GM23338 (cell line): ENCODE measurements at regions not wholly inside any gene's neighbourhood (a gene's known extent, or its start where the extent isn't known, plus 50 kb on each side); places are given as distances from the start of the nearest gene placed in this dataset.

ENCODE experiments used
- CREB1 ChIP-seq: fragments of 250-450 bp; sonication (Bioruptor Pico); IDR thresholded peaks from 2 replicates; pipeline ENCODE4 v1.5.0; 2020; ENCODE audit warnings: low read depth, mild to moderate bottlenecking, moderate library complexity
- CTCF ChIP-seq, 2 experiments: fragments of 200-600 bp in 1 of 2; sonication (generic) in 1 of 2; conservative IDR thresholded peaks; 2 replicates each; pipeline versions ENCODE4 v1.5.1 to v1.6.1; 2016 to 2017; ENCODE audit warnings: antibody characterized with exemption in 2 of 2, low read depth in 2 of 2, mild to moderate bottlenecking in 2 of 2, moderate library complexity in 1 of 2
- ETS1 ChIP-seq: IDR thresholded peaks from 2 replicates; pipeline ENCODE4 v1.6.1; 2016; ENCODE audit warnings: antibody characterized with exemption
- EZH2 ChIP-seq: fragments of 200-600 bp; sonication (generic); IDR thresholded peaks from one replicate; pipeline ENCODE4 v1.8.0; 2017; ENCODE audit warnings: antibody characterized with exemption, mild to moderate bottlenecking, low read depth; ENCODE audit not compliant: unreplicated experiment
- EZH2phosphoT487 ChIP-seq: fragments of 200-600 bp; sonication (generic); IDR thresholded peaks from one replicate; pipeline ENCODE4 v1.8.1; 2018; ENCODE audit warnings: antibody characterized with exemption; ENCODE audit not compliant: unreplicated experiment
- JUNB ChIP-seq: IDR thresholded peaks from one replicate; pipeline ENCODE4 v1.6.1; 2016; ENCODE audit warnings: antibody characterized with exemption; ENCODE audit not compliant: unreplicated experiment
- NANOG ChIP-seq: IDR thresholded peaks from 2 replicates; pipeline ENCODE4 v1.6.1; 2016; ENCODE audit warnings: antibody characterized with exemption, borderline replicate concordance
- POLR2AphosphoS5 ChIP-seq: IDR thresholded peaks from 2 replicates; pipeline ENCODE4 v1.6.1; 2016; ENCODE audit warnings: antibody characterized with exemption, low read depth
- REST ChIP-seq: IDR thresholded peaks from one replicate; pipeline ENCODE4 v1.6.1; 2018; ENCODE audit warnings: antibody characterized with exemption; ENCODE audit not compliant: unreplicated experiment
- STAT1 ChIP-seq: IDR thresholded peaks from one replicate; pipeline ENCODE4 v1.6.1; 2016; ENCODE audit warnings: antibody characterized with exemption; ENCODE audit not compliant: unreplicated experiment
- ZNF114 ChIP-seq: fragments of 250-450 bp; sonication (Bioruptor Pico); IDR thresholded peaks from 2 replicates; pipeline ENCODE4 v1.5.0; 2020; ENCODE audit warnings: mild to moderate bottlenecking, moderate library complexity
- ZNF331 ChIP-seq: fragments of 250-450 bp; sonication (Bioruptor Pico); IDR thresholded peaks from 2 replicates; pipeline ENCODE4 v1.5.0; 2020; ENCODE audit warnings: low read depth, mild to moderate bottlenecking, moderate library complexity

- TF ChIP-seq CREB1 (no peak), POLR2AphosphoS5 (no peak), CTCF (conservative IDR thresholded peaks at IDR 0.05; ENCODE audit: low read depth in 2 of 2) (no peak), EZH2 (no peak), EZH2phosphoT487 (no peak), REST (no peak), JUNB (no peak), ETS1 (no peak), ZNF114 (CRISPR knock-in tag) (no peak), ZNF331 (CRISPR knock-in tag) (no peak), NANOG (no peak), STAT1 (no peak)
Observed at GRCh38 chr22:22085702-22086500, 103.3 kb upstream of the TOP3B start.
